HCT116 (cell line): ENCODE measurements at regions not wholly inside any gene's neighbourhood (a gene's known extent, or its start where the extent isn't known, plus 50 kb on each side); places are given as distances from the start of the nearest gene placed in this dataset.

Experiments used
- ATAC-seq: fragments of 200-7000 bp; cut with Tn5 transposase; 2 replicates; pipeline ENCODE4 v1.9.1; 2020; ENCODE audit warnings: mild to moderate bottlenecking, moderate library complexity
- BruUV-seq: library from RNA; stranded (reverse); fragments of 400-500 nt; replicated peaks from 2 replicates; lab custom pipeline; 2021; lab: Mats Ljungman, UMichigan
- CTCF ChIA-PET: fragments of 300-600 bp; sonication (Branson Sonifier 250); formaldehyde crosslinking; loops from one replicate; lab custom pipeline; 2021; ENCODE audit warnings: antibody characterized with exemption; lab: Charles Lee
- POLR2A ChIA-PET: fragments of 300-600, 350-600 bp; sonication (Branson Sonifier 250); formaldehyde crosslinking; loops from one replicate; lab custom pipeline; 2021; ENCODE audit warnings: antibody characterized with exemption; lab: Charles Lee
- RAD21 ChIA-PET, 2 experiments: fragments of 300-600 bp; sonication (Branson Sonifier 250); formaldehyde crosslinking; loops; one replicate each; lab custom pipeline; 2023; ENCODE audit warnings: low total read pairs in 2 of 2; ENCODE audit not compliant: uncharacterized antibody in 2 of 2, unreplicated experiment in 2 of 2, low non-redundant PET in 1 of 2; lab: Charles Lee
- DNase-seq: peaks from one replicate; pipeline ENCODE4 v3.0.0-alpha.2; 2010; ENCODE audit warnings: low read depth, low spot score
- H2AFZ ChIP-seq: fragments of 200-600 bp; shearing (Covaris generic), sonication (generic); 2 replicates; pipeline ENCODE4 v1.6.1; 2017; ENCODE audit warnings: low read depth, mixed run types, mixed read lengths, antibody characterized with exemption, low read length; ENCODE audit not compliant: poor library complexity, severe bottlenecking
- H3K27ac ChIP-seq: 2 replicates; pipeline ENCODE4 v1.5.1; 2012; ENCODE audit warnings: low read depth, low read length
- H3K27me3 ChIP-seq: fragments of 200-600 bp; sonication (generic); 2 replicates; pipeline ENCODE4 v1.6.1; 2016; ENCODE audit warnings: mixed run types, low read length, mixed read lengths; ENCODE audit not compliant: insufficient read depth
- H3K36me3 ChIP-seq, 2 experiments: fragments of 200-500 bp in 1 of 2; fragments of 200-600 bp in 1 of 2; sonication (Bioruptor generic) in 1 of 2; sonication (generic) in 1 of 2; 2 replicates each; pipeline versions ENCODE4 v1.5.1 to v1.6.1; 2014 to 2016; ENCODE audit warnings: low read length in 2 of 2, inconsistent platforms in 1 of 2, mixed read lengths in 1 of 2, mixed run types in 1 of 2; ENCODE audit not compliant: insufficient read depth in 2 of 2, control insufficient read depth in 1 of 2
- H3K4me1 ChIP-seq, 2 experiments: fragments of 200-600 bp in 1 of 2; sonication (generic) in 1 of 2; 2 replicates each; pipeline versions ENCODE4 v1.5.1 to v1.6.1; 2012 to 2017; ENCODE audit warnings: low read length in 2 of 2, inconsistent platforms in 1 of 2, mild to moderate bottlenecking in 1 of 2, mixed read lengths in 1 of 2, mixed run types in 1 of 2, moderate library complexity in 1 of 2; ENCODE audit not compliant: insufficient read depth in 2 of 2, control insufficient read depth in 1 of 2
- H3K4me2 ChIP-seq: fragments of 200-600 bp; sonication (generic); 2 replicates; pipeline ENCODE4 v1.6.1; 2017; ENCODE audit warnings: mixed run types, low read length, mixed read lengths
- H3K4me3 ChIP-seq, 2 experiments: fragments of 200-600 bp in 1 of 2; sonication (generic) in 1 of 2; replicated peaks in 1 of 2; 2 replicates each; pipeline ENCODE4 v1.5.1; 2011 to 2016; ENCODE audit warnings: low read length in 2 of 2, control low read depth in 1 of 2, low read depth in 1 of 2, mild to moderate bottlenecking in 1 of 2, mixed read lengths in 1 of 2, mixed run types in 1 of 2
- H3K79me2 ChIP-seq: fragments of 200-600 bp; sonication (generic); 2 replicates; pipeline ENCODE4 v1.6.1; 2017; ENCODE audit warnings: mild to moderate bottlenecking, mixed run types, low read length, moderate library complexity, mixed read lengths; ENCODE audit not compliant: insufficient read depth
- H3K9ac ChIP-seq: fragments of 200-600 bp; sonication (generic); 2 replicates; pipeline ENCODE4 v1.6.1; 2016; ENCODE audit warnings: low read length, mixed read lengths
- H3K9me2 ChIP-seq: fragments of 200-600 bp; sonication (generic), shearing (Covaris generic); 2 replicates; pipeline ENCODE4 v1.6.1; 2017; ENCODE audit warnings: mixed run types, mild to moderate bottlenecking, moderate library complexity; ENCODE audit not compliant: insufficient read depth
- H3K9me3 ChIP-seq, 2 experiments: fragments of 200-500 bp in 1 of 2; fragments of 200-600 bp in 1 of 2; sonication (Bioruptor generic) in 1 of 2; sonication (generic) in 1 of 2; 2 replicates each; pipeline ENCODE4 v1.6.1; 2014 to 2017; ENCODE audit warnings: low read length in 2 of 2, mixed read lengths in 2 of 2, inconsistent platforms in 1 of 2, low read depth in 1 of 2, mild to moderate bottlenecking in 1 of 2, mixed run types in 1 of 2, moderate library complexity in 1 of 2; ENCODE audit not compliant: control insufficient read depth in 1 of 2, insufficient read depth in 1 of 2
- H4K20me1 ChIP-seq: fragments of 200-600 bp; sonication (generic), shearing (Covaris generic); 2 replicates; pipeline ENCODE4 v1.6.1; 2017; ENCODE audit warnings: mixed run types, mild to moderate bottlenecking, moderate library complexity; ENCODE audit not compliant: insufficient read depth
- CBX3 ChIP-seq: IDR thresholded peaks from 2 replicates; pipeline ENCODE4 v1.6.1; 2012; ENCODE audit warnings: low read depth
- CEBPB ChIP-seq: IDR thresholded peaks from 2 replicates; pipeline ENCODE4 v1.6.1; 2012; ENCODE audit warnings: low read depth
- EGR1 ChIP-seq: IDR thresholded peaks from 2 replicates; pipeline ENCODE4 v1.6.1; 2012; ENCODE audit warnings: low read depth
- EZH2 ChIP-seq: fragments of 200-600 bp; sonication (generic); IDR thresholded peaks from 2 replicates; pipeline ENCODE4 v1.6.1; 2017; ENCODE audit warnings: antibody characterized with exemption, mixed run types
- EZH2phosphoT487 ChIP-seq: fragments of 200-600 bp; IDR thresholded peaks from 2 replicates; pipeline ENCODE4 v1.6.1; 2018; ENCODE audit warnings: antibody characterized with exemption, borderline replicate concordance
- FOSL1 ChIP-seq: IDR thresholded peaks from 2 replicates; pipeline ENCODE4 v1.6.1; 2012; ENCODE audit warnings: low read depth
- POLR2A ChIP-seq: IDR thresholded peaks from 2 replicates; pipeline ENCODE4 v1.7.0; 2011; ENCODE audit warnings: borderline replicate concordance; ENCODE audit not compliant: insufficient read depth, insufficient read length; ENCODE audit errors: extremely low read depth
- SP1 ChIP-seq: IDR thresholded peaks from 2 replicates; pipeline ENCODE4 v1.6.1; 2012; ENCODE audit warnings: low read depth
- SRF ChIP-seq: IDR thresholded peaks from 2 replicates; pipeline ENCODE4 v1.6.1; 2012; ENCODE audit warnings: low read depth
- YY1 ChIP-seq: IDR thresholded peaks from 2 replicates; pipeline ENCODE4 v1.6.1; 2011; ENCODE audit warnings: low read length, low read depth, moderate library complexity, mild to moderate bottlenecking; ENCODE audit not compliant: insufficient replicate concordance; ENCODE audit errors: extremely low read depth
- ZFX ChIP-seq: fragments of 450-650 bp; IDR thresholded peaks from 2 replicates; pipeline ENCODE4 v1.6.1; 2017
- ZNF274 ChIP-seq: fragments of 200-500 bp; sonication (Bioruptor generic); IDR thresholded peaks from 2 replicates; pipeline ENCODE4 v1.6.1; 2014; ENCODE audit warnings: mild to moderate bottlenecking, low read depth, low read length, inconsistent platforms
- intact Hi-C: fragments of 100-400 bp; cut with micrococcal nuclease; formaldehyde crosslinking; loops from 2 replicates; pipeline ENCODE4 v1.10.0; 2022
- TF ChIP-seq, protein P1 (sequence below), 3 experiments: fragments of 200-600 bp in 1 of 3; sonication (generic) in 1 of 3; IDR thresholded peaks in 2 of 3; conservative IDR thresholded peaks in 1 of 3; 2 replicates each; pipeline ENCODE4 v1.5.1; 2012 to 2017; ENCODE audit warnings: low read depth in 2 of 3, low read length in 2 of 3, antibody characterized with exemption in 1 of 3, borderline replicate concordance in 1 of 3, control low read depth in 1 of 3, mild to moderate bottlenecking in 1 of 3, mixed read lengths in 1 of 3, mixed run types in 1 of 3, moderate library complexity in 1 of 3; ENCODE audit not compliant: insufficient read depth in 1 of 3
- TF ChIP-seq, protein P2 (sequence below): IDR thresholded peaks from 2 replicates; pipeline ENCODE4 v1.6.1; 2012
- TF ChIP-seq, protein P3 (sequence below): IDR thresholded peaks from 2 replicates; pipeline ENCODE4 v1.6.1; 2011; ENCODE audit warnings: mild to moderate bottlenecking, low read length, moderate library complexity; ENCODE audit not compliant: insufficient replicate concordance; ENCODE audit errors: extremely low read depth

DNA sequence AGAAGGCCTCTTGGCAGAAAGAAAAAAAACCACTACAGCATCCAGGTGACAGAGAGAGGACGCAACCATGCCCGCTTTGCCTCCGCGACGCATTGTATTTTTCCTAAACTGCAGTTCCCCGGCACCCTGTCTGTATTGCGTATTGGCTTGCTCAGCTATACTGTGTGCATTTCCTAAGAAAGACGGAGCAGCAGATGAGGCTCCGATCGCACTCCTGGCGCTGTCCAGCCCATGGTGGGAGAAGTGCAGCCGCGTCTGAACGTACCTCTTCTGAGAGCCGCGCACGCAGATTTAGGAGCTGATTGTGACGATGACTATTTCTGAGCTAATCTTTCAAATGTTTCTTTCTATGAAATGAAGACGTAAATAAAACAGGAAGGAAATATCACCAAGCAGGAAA is 366.5 kb downstream of the IRX1 start:
- Histone ChIP-seq H3K27me3 (no peaks in the 10 kb centered on the region), H3K27ac (no peak overlapping the region), H3K9me2 (no peaks in the 10 kb centered on the region), H3K79me2 (no peaks in the 10 kb centered on the region), H3K9ac (no peak overlapping the region), H4K20me1 (no peaks in the 10 kb centered on the region; the same call in 1 of the 2 replicates), H3K9me3 (peaks cover 8 to 53% of the 10 kb centered on the region in 2 experiments; a peak in 2 of 4 replicates), H2AFZ (no peak overlapping the region), H3K36me3 (no peaks in the 10 kb centered on the region), H3K4me1 (no peaks in the 10 kb centered on the region), H3K4me2 (no peak overlapping the region), H3K4me3 (no peak overlapping the region)
- ATAC-seq (no peak), DNase-seq (no peak)
- intact Hi-C loops = no loop called here
- BruUV-seq = no TSS peak
- RAD21 ChIA-PET = no interaction called here
- CTCF ChIA-PET = no interaction called here
- TF ChIP-seq EZH2 (no peak), EZH2phosphoT487 (no peak), CEBPB (no peak), CBX3 (no peak), FOSL1 (no peak)
- TF ChIP-seq, protein P1, sequence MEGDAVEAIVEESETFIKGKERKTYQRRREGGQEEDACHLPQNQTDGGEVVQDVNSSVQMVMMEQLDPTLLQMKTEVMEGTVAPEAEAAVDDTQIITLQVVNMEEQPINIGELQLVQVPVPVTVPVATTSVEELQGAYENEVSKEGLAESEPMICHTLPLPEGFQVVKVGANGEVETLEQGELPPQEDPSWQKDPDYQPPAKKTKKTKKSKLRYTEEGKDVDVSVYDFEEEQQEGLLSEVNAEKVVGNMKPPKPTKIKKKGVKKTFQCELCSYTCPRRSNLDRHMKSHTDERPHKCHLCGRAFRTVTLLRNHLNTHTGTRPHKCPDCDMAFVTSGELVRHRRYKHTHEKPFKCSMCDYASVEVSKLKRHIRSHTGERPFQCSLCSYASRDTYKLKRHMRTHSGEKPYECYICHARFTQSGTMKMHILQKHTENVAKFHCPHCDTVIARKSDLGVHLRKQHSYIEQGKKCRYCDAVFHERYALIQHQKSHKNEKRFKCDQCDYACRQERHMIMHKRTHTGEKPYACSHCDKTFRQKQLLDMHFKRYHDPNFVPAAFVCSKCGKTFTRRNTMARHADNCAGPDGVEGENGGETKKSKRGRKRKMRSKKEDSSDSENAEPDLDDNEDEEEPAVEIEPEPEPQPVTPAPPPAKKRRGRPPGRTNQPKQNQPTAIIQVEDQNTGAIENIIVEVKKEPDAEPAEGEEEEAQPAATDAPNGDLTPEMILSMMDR (IDR thresholded peaks at IDR 0.05 in 2 of 3, conservative IDR thresholded peaks at IDR 0.05 in 1 of 3; ENCODE audit: borderline replicate concordance in 1 of 3, insufficient read depth in 1 of 3, low read depth in 2 of 3, low read length in 2 of 3) = no peak
- TF ChIP-seq, protein P2, sequence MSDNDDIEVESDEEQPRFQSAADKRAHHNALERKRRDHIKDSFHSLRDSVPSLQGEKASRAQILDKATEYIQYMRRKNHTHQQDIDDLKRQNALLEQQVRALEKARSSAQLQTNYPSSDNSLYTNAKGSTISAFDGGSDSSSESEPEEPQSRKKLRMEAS = no peak
- POLR2A ChIA-PET = no interaction called here

DNA sequence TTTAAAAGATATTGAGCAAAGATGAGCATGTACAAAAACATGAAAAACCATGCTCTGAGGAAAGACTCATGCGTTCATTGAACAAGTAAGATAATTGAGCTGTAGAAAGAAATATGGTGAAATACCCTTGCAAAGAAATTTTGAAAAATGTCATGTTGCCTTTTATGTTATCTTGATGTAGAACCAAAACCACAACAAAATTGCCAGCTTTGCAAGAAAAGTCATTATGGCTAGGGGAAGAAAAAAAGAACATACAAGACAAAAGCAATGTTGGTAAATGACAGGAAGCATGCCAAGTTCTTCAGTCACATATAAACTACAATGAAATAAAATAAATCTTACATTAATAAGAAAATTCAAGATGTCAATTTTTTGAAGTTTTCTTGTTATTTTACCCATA is 368.0 kb downstream of the IRX1 start:
- BruUV-seq = no TSS peak
- no peak overlapping the region for H3K4me3 ChIP-seq
- H3K27me3 ChIP-seq = no peaks in the 10 kb centered on the region
- no peak overlapping the region for H3K4me2 ChIP-seq
- no peaks in the 10 kb centered on the region for H3K79me2 ChIP-seq
- H3K27ac ChIP-seq = no peak overlapping the region
- ChIA-PET CTCF (no interaction called here), RAD21 (no interaction called here), POLR2A (no interaction called here)
- H3K4me1 ChIP-seq = no peaks in the 10 kb centered on the region
- no peak overlapping the region for H3K9ac ChIP-seq
- intact Hi-C loops = no loop called here
- DNase-seq (no peak), ATAC-seq (no peak)
- H4K20me1 ChIP-seq = no peaks in the 10 kb centered on the region; the same call in 1 of the 2 replicates
- no peaks in the 10 kb centered on the region for H3K9me2 ChIP-seq
- H3K36me3 ChIP-seq = no peaks in the 10 kb centered on the region
- H3K9me3 ChIP-seq = peaks cover 5 to 42% of the 10 kb centered on the region in 2 experiments; a peak in 2 of 4 replicates
- no peak overlapping the region for H2AFZ ChIP-seq
- TF ChIP-seq EZH2 (no peak), YY1 (no peak), EGR1 (no peak), SP1 (no peak), SRF (no peak), CBX3 (no peak), ZFX (no peak), ZNF274 (no peak), POLR2A (no peak)
- TF ChIP-seq, protein P1 (IDR thresholded peaks at IDR 0.05 in 2 of 3, conservative IDR thresholded peaks at IDR 0.05 in 1 of 3; ENCODE audit: borderline replicate concordance in 1 of 3, insufficient read depth in 1 of 3, low read depth in 2 of 3, low read length in 2 of 3) = no peak
- TF ChIP-seq, protein P3, sequence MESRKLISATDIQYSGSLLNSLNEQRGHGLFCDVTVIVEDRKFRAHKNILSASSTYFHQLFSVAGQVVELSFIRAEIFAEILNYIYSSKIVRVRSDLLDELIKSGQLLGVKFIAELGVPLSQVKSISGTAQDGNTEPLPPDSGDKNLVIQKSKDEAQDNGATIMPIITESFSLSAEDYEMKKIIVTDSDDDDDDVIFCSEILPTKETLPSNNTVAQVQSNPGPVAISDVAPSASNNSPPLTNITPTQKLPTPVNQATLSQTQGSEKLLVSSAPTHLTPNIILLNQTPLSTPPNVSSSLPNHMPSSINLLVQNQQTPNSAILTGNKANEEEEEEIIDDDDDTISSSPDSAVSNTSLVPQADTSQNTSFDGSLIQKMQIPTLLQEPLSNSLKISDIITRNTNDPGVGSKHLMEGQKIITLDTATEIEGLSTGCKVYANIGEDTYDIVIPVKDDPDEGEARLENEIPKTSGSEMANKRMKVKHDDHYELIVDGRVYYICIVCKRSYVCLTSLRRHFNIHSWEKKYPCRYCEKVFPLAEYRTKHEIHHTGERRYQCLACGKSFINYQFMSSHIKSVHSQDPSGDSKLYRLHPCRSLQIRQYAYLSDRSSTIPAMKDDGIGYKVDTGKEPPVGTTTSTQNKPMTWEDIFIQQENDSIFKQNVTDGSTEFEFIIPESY = no peak
